Esophagus squamous epithelium (tissue), 5 donors: ENCODE measurements at regions not wholly inside any gene's neighbourhood (a gene's known extent, or its start where the extent isn't known, plus 50 kb on each side); places are given as distances from the start of the nearest gene placed in this dataset.

Experiments used
- DNase-seq: peaks from one replicate; lab custom pipeline; 2025; lab: John Stamatoyannopoulos, UW
- H3K27ac ChIP-seq, 4 donors: fragments of 200-600 bp; sonication (generic); one replicate each; pipeline ENCODE4 v1.5.1; 2016 to 2019; ENCODE audit warnings: mild to moderate bottlenecking in 1 of 4
- H3K27me3 ChIP-seq, 4 donors: fragments of 200-600 bp; sonication (generic); 1 replicate in 3 of 4; 2 replicates in 1 of 4; pipeline versions ENCODE4 v1.5.1 to v1.6.0; 2017 to 2021; ENCODE audit warnings: antibody characterized with exemption in 1 of 4
- H3K36me3 ChIP-seq, 3 donors: fragments of 200-600 bp; sonication (generic); one replicate each; pipeline ENCODE4 v1.5.1; 2016 to 2019
- H3K4me1 ChIP-seq, 3 donors: fragments of 200-600 bp; sonication (generic); one replicate each; pipeline ENCODE4 v1.5.1; 2017 to 2019
- H3K4me3 ChIP-seq, 4 donors: fragments of 200-600 bp; sonication (generic); 1 replicate in 3 of 4; 2 replicates in 1 of 4; pipeline ENCODE4 v1.5.1; 2016 to 2019; ENCODE audit warnings: mild to moderate bottlenecking in 2 of 4, moderate library complexity in 1 of 4
- H3K9me3 ChIP-seq, 3 donors: fragments of 200-600 bp; sonication (generic); one replicate each; pipeline ENCODE4 v1.5.1; 2016 to 2019
- CTCF ChIP-seq, 6 experiments: fragments of 450-650 bp in 4 of 6; fragments of 200-600 bp in 2 of 6; sonication (generic) in 2 of 6; IDR thresholded peaks; one replicate each; pipeline ENCODE4 v1.5.1; 2016 to 2019; ENCODE audit warnings: antibody characterized with exemption in 6 of 6, mild to moderate bottlenecking in 4 of 6, moderate library complexity in 4 of 6
- POLR2A ChIP-seq, 4 donors: fragments of 450-650 bp; IDR thresholded peaks; one replicate each; pipeline ENCODE4 v1.6.1; 2017; ENCODE audit warnings: antibody characterized with exemption in 4 of 4, mild to moderate bottlenecking in 4 of 4, moderate library complexity in 3 of 4
- WGBS, 2 donors: methylation state at CpG; one replicate each; pipeline ENCODE4 v1.1.5; 2018; 5-methylcytosine and 5-hydroxymethylcytosine counted together
- intact Hi-C: fragments of 100-400 bp; cut with DNase I; formaldehyde crosslinking; loops from one replicate; pipeline ENCODE4 v1.15.0; 2022
- donor health status: DM: yes; HTN: yes; CAD: no.

- Histone ChIP-seq H3K36me3 (no peaks in the 10 kb centered on the region), H3K27ac (no peak overlapping the region), H3K4me3 (no peak overlapping the region), H3K9me3 (no peaks in the 10 kb centered on the region), H3K27me3 (no peaks in the 10 kb centered on the region), H3K4me1 (peaks cover 0 to 30% (median 0%) of the 10 kb centered on the region in 3 donors)
- intact Hi-C loops, result no loop called here
- 67 to 89% methylated on average over 2 of the region's 2 CpGs for WGBS, 2 donors
- DNase-seq, result no peak
- no peak for TF ChIP-seq CTCF (IDR thresholded peaks at IDR 0.05)
- no peak for TF ChIP-seq POLR2A (IDR thresholded peaks at IDR 0.05)
Measured at GRCh38 chr5:68130253-68130652, 85.3 kb upstream of the PIK3R1 start.

GRCh38 chr5:68129364-68129763 is 86.2 kb upstream of the PIK3R1 start:
- no peak for DNase-seq
- H3K9me3 ChIP-seq, result no peaks in the 10 kb centered on the region
- 92 to 95% methylated on average over 4 of the region's 4 CpGs for WGBS, 2 donors
- H3K27ac ChIP-seq, result no peak overlapping the region
- intact Hi-C loops, result no loop called here
- H3K4me1 ChIP-seq, result peaks cover 0 to 25% (median 0%) of the 10 kb centered on the region in 3 donors
- H3K36me3 ChIP-seq, result no peaks in the 10 kb centered on the region
- TF ChIP-seq POLR2A (IDR thresholded peaks at IDR 0.05), result no peak
- no peak for TF ChIP-seq CTCF (IDR thresholded peaks at IDR 0.05)
- no peak overlapping the region for H3K4me3 ChIP-seq
- H3K27me3 ChIP-seq, result no peaks in the 10 kb centered on the region

DNA sequence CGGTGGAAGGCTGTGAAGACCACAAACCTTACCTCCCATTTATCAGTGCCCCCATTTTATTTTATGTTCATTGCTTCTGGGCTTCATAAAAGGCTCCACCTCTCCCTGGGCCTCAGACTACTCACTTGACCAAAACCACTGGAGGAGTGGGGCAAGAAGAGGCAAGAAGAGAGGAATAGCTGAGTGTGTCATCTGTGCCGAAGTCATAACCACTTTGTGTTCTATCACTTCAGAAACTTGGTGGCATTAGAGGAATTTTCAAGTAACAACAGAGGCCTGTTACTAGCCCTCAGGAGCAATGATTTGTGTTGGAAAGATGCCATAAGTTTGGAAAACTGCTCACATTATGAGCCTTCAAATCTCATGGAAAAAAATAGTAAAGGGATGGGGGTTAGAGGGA is 88.7 kb upstream of the PIK3R1 start:
- TF ChIP-seq POLR2A (IDR thresholded peaks at IDR 0.05) (no peak), CTCF (IDR thresholded peaks at IDR 0.05) (no peak)
- Histone ChIP-seq H3K27me3 (no peaks in the 10 kb centered on the region), H3K4me3 (no peak overlapping the region), H3K36me3 (no peaks in the 10 kb centered on the region), H3K9me3 (no peaks in the 10 kb centered on the region), H3K4me1 (peaks cover 0 to 30% (median 9%) of the 10 kb centered on the region in 3 donors), H3K27ac (peak overlapping the region in 2 of 4 donors; percentile 20 to 25)
- intact Hi-C loops, result no loop called here
- WGBS, 2 donors, result 69 to 82% methylated on average over 2 of the region's 2 CpGs
- DNase-seq, result no peak

- intact Hi-C loops, result no loop called here
- Histone ChIP-seq H3K9me3 (no peaks in the 10 kb centered on the region), H3K4me1 (peaks cover 0 to 34% (median 9%) of the 10 kb centered on the region in 3 donors), H3K27ac (peak overlapping the region in 1 of 4 donors; percentile 31), H3K4me3 (no peak overlapping the region), H3K27me3 (no peaks in the 10 kb centered on the region), H3K36me3 (no peaks in the 10 kb centered on the region)
- TF ChIP-seq CTCF (IDR thresholded peaks at IDR 0.05), result no peak
- no peak for TF ChIP-seq POLR2A (IDR thresholded peaks at IDR 0.05)
- WGBS, 2 donors, result 71 to 73% methylated on average over 5 to 7 of the region's 7 CpGs
- DNase-seq, result no peak
Measured at GRCh38 chr5:68122439-68123328, 92.9 kb upstream of the PIK3R1 start.

- H3K27me3 ChIP-seq, result no peaks in the 10 kb centered on the region
- H3K9me3 ChIP-seq, result no peaks in the 10 kb centered on the region
- WGBS, 2 donors, result 62 to 66% methylated on average over 2 of the region's 2 CpGs
- no peak overlapping the region for H3K27ac ChIP-seq
- no peak for DNase-seq
- TF ChIP-seq POLR2A (IDR thresholded peaks at IDR 0.05) (no peak), CTCF (IDR thresholded peaks at IDR 0.05) (no peak)
- no peak overlapping the region for H3K4me3 ChIP-seq
- H3K36me3 ChIP-seq, result no peaks in the 10 kb centered on the region
- intact Hi-C loops, result no loop called here
- peaks cover 0 to 4% (median under 1%) of the 10 kb centered on the region in 3 donors for H3K4me1 ChIP-seq
Measured at GRCh38 chr5:68116868-68117411, 98.6 kb upstream of the PIK3R1 start.
